GM12878 (cell line): ENCODE measurements at regions not wholly inside any gene's neighbourhood (a gene's known extent, or its start where the extent isn't known, plus 50 kb on each side); places are given as distances from the start of the nearest gene placed in this dataset.

Experiments used
- ATAC-seq: fragments of 200-7000 bp; cut with Tn5 transposase; 3 replicates; pipeline ENCODE4 v1.9.1; 2020; ENCODE audit warnings: mild to moderate bottlenecking, moderate library complexity
- BruUV-seq: library from RNA; stranded (reverse); fragments of 400-500 nt; replicated peaks from 2 replicates; lab custom pipeline; 2021; lab: Mats Ljungman, UMichigan
- CTCF ChIA-PET: fragments of 300-600 bp; sonication (Branson Sonifier 250); formaldehyde crosslinking; extraction: SDS; loops from one replicate; lab custom pipeline; 2021; ENCODE audit warnings: inconsistent platforms; lab: Yijun Ruan, JAX
- POLR2A ChIA-PET: fragments of 350-600 bp; formaldehyde crosslinking; extraction: SDS; loops from one replicate; lab custom pipeline; 2021; ENCODE audit warnings: inconsistent platforms; lab: Charles Lee
- RAD21 ChIA-PET: fragments of 300-600 bp; sonication (Branson Sonifier 250); formaldehyde crosslinking; loops from one replicate; lab custom pipeline; 2023; ENCODE audit warnings: antibody characterized with exemption; ENCODE audit not compliant: unreplicated experiment; lab: Charles Lee
- SMC1A ChIA-PET: fragments of 300-600 bp; sonication (Branson Sonifier 250); formaldehyde crosslinking; loops from one replicate; lab custom pipeline; 2023; ENCODE audit not compliant: unreplicated experiment, uncharacterized antibody; lab: Charles Lee
- DNase-seq: peaks from one replicate; pipeline ENCODE4 v3.0.0-alpha.2; 2011; ENCODE audit warnings: low read depth, low spot score
- FAIRE-seq: peaks from 3 replicates; lab custom pipeline; 2011; peaks lifted over from hg19 to GRCh38; lab: Jason Lieb, UNC
- H2AFZ ChIP-seq: 2 replicates; pipeline ENCODE4 v1.6.0; 2011; ENCODE audit warnings: low read depth, low read length, control low read depth; ENCODE audit not compliant: control insufficient read depth
- H3K27ac ChIP-seq: 2 replicates; pipeline ENCODE4 v1.5.1; 2011; ENCODE audit warnings: control low read depth; ENCODE audit not compliant: control insufficient read depth, insufficient read depth
- H3K27me3 ChIP-seq, 2 experiments: replicated peaks in 1 of 2; 2 replicates each; pipeline versions ENCODE4 v1.6.0 to v1.6.1; 2011; ENCODE audit warnings: low read length in 1 of 2; ENCODE audit not compliant: control insufficient read depth in 2 of 2, insufficient read depth in 2 of 2
- H3K36me3 ChIP-seq, 2 experiments: 2 replicates each; pipeline ENCODE4 v1.5.1; 2011; ENCODE audit warnings: low read length in 1 of 2; ENCODE audit not compliant: control insufficient read depth in 2 of 2, insufficient read depth in 2 of 2
- H3K4me1 ChIP-seq: 2 replicates; pipeline ENCODE4 v1.6.1; 2011; ENCODE audit warnings: mild to moderate bottlenecking, low read length, moderate library complexity, mixed read lengths; ENCODE audit not compliant: control insufficient read depth, insufficient read depth
- H3K4me2 ChIP-seq: 2 replicates; pipeline ENCODE4 v1.6.0; 2011; ENCODE audit warnings: control low read depth; ENCODE audit not compliant: control insufficient read depth, insufficient read depth
- H3K4me3 ChIP-seq: fragments of 200-600 bp; sonication (generic); 2 replicates; pipeline ENCODE4 v1.5.1; 2016
- H3K79me2 ChIP-seq: 2 replicates; pipeline ENCODE4 v1.6.0; 2011; ENCODE audit warnings: low read length; ENCODE audit not compliant: control insufficient read depth, insufficient read depth
- H3K9ac ChIP-seq: 2 replicates; pipeline ENCODE4 v1.8.0; 2011; ENCODE audit warnings: low read length, control low read depth, mixed read lengths; ENCODE audit not compliant: control insufficient read depth, insufficient read depth
- H3K9me3 ChIP-seq: replicated peaks from 3 replicates; pipeline ENCODE4 v1.5.1; 2011; ENCODE audit warnings: mild to moderate bottlenecking, low read length; ENCODE audit not compliant: control insufficient read depth, insufficient read depth
- H4K20me1 ChIP-seq: 2 replicates; pipeline ENCODE4 v1.6.0; 2011; ENCODE audit not compliant: control insufficient read depth, insufficient read depth
- BCL11A ChIP-seq: IDR thresholded peaks from 2 replicates; pipeline ENCODE4 v1.6.1; 2011; ENCODE audit warnings: low read depth, low read length
- BRCA1 ChIP-seq: IDR thresholded peaks from 2 replicates; pipeline ENCODE4 v1.6.1; 2011; ENCODE audit warnings: low read depth, low read length, improper control_type of control experiment
- KLF5 ChIP-seq: fragments of 450-650 bp; IDR thresholded peaks from 2 replicates; pipeline ENCODE4 v1.6.1; 2014; ENCODE audit warnings: mild to moderate bottlenecking; ENCODE audit not compliant: partially characterized antibody
- MYB ChIP-seq: fragments of 150-350 bp; IDR thresholded peaks from 2 replicates; pipeline ENCODE4 v1.6.1; 2014; ENCODE audit warnings: mild to moderate bottlenecking, low read depth, low read length, borderline replicate concordance
- PML ChIP-seq: IDR thresholded peaks from 2 replicates; pipeline ENCODE4 v1.6.1; 2012; ENCODE audit warnings: low read length, inconsistent platforms
- PRDM15 ChIP-seq: fragments of 450-650 bp; formaldehyde crosslinking; IDR thresholded peaks from 2 replicates; pipeline ENCODE4 v1.4.0; 2020; ENCODE audit warnings: mild to moderate bottlenecking, moderate library complexity
- RFX5 ChIP-seq: IDR thresholded peaks from 2 replicates; pipeline ENCODE4 v1.6.1; 2011; ENCODE audit warnings: low read depth, low read length, improper control_type of control experiment
- STAT3 ChIP-seq: IDR thresholded peaks from 2 replicates; pipeline ENCODE4 v1.6.1; 2011; ENCODE audit warnings: low read depth, low read length, improper control_type of control experiment
- USF1 ChIP-seq: IDR thresholded peaks from 2 replicates; pipeline ENCODE4 v1.6.1; 2011; ENCODE audit warnings: borderline replicate concordance, low read depth, mild to moderate bottlenecking, moderate library complexity, mixed read lengths, low read length; ENCODE audit not compliant: insufficient read depth; ENCODE audit errors: extremely low read length
- WRNIP1 ChIP-seq: IDR thresholded peaks from 2 replicates; pipeline ENCODE4 v1.6.1; 2011; ENCODE audit warnings: low read depth, low read length, improper control_type of control experiment, borderline replicate concordance
- WGBS: methylation state at CpG from one replicate; pipeline ENCODE4 v1.1.6; 2016; ENCODE audit warnings: low lambda C conversion rate; ENCODE audit not compliant: insufficient replicate concordance, insufficient coverage; ENCODE audit errors: missing lambda C conversion rate; 5-methylcytosine and 5-hydroxymethylcytosine counted together
- in situ Hi-C: fragments of 300-500 bp; cut with MboI; formaldehyde crosslinking; loops from 9 replicates; pipeline ENCODE4 v1.14.3; 2018; ENCODE audit warnings: mixed read lengths
- intact Hi-C: fragments of 100-400 bp; cut with micrococcal nuclease; formaldehyde crosslinking; loops from one replicate; pipeline ENCODE4 v1.14.2; 2022; ENCODE audit not compliant: unreplicated experiment

- Histone ChIP-seq H3K4me2 (no peak overlapping the region), H3K27me3 (no peaks in the 10 kb centered on the region), H3K79me2 (no peaks in the 10 kb centered on the region), H3K9me3 (no peaks in the 10 kb centered on the region), H4K20me1 (no peaks in the 10 kb centered on the region), H3K4me1 (no peaks in the 10 kb centered on the region), H3K36me3 (no peaks in the 10 kb centered on the region), H2AFZ (no peak overlapping the region), H3K27ac (no peak overlapping the region), H3K4me3 (no peak overlapping the region), H3K9ac (no peak overlapping the region)
- BruUV-seq, result no TSS peak
- intact Hi-C loops (no loop called here), in situ Hi-C loops (no loop called here)
- 32% methylated on average over 2 of the region's 2 CpGs for WGBS
- ATAC-seq (no peak), FAIRE-seq (no peak), DNase-seq (no peak)
- RAD21 ChIA-PET, result no interaction called here
- CTCF ChIA-PET, result no interaction called here
- TF ChIP-seq STAT3 (no peak), MYB (no peak), RFX5 (no peak), USF1 (no peak), PRDM15 (CRISPR knock-in tag) (no peak), WRNIP1 (no peak), PML (no peak), KLF5 (no peak), BCL11A (no peak), BRCA1 (no peak)
- POLR2A ChIA-PET, result no interaction called here
- SMC1A ChIA-PET, result no interaction called here
Measured at GRCh38 chr10:107379601-107380000, 215.1 kb upstream of the SORCS1 start.
